ENCODE measurements at regions not wholly inside any gene's neighbourhood (a gene's known extent, or its start where the extent isn't known, plus 50 kb on each side); places are given as distances from the start of the nearest gene placed in this dataset.
"Not testable (repeated sequence)": the region's sequence is repeated elsewhere in the genome, so short reads cannot be mapped to it uniquely, and the experiment has no call there.

GRCh38 chr12:63508543-63508942, 159.8 kb downstream of the DPY19L2 start:
- H3K9me3 Mint-ChIP-seq: peaks cover 4% of the 10 kb centered on the region
- no peak overlapping the region for H3K4me3 Mint-ChIP-seq
- no peaks in the 10 kb centered on the region for H3K4me1 Mint-ChIP-seq
- ATAC-seq (ENCODE audit: low read depth) (no peak), DNase-seq (ENCODE audit: low spot score in 2 of 2) (no peak)
- no peak overlapping the region for H3K27ac Mint-ChIP-seq
- no peaks in the 10 kb centered on the region for H3K27me3 Mint-ChIP-seq
- no peaks in the 10 kb centered on the region for H3K36me3 Mint-ChIP-seq

- ATAC-seq (ENCODE audit: low read depth) (no peak), DNase-seq (ENCODE audit: low spot score in 2 of 2) (no peak)
- H3K4me3 Mint-ChIP-seq: no peak overlapping the region
- no peak overlapping the region for H3K27ac Mint-ChIP-seq
- H3K4me1 Mint-ChIP-seq: no peaks in the 10 kb centered on the region
- H3K27me3 Mint-ChIP-seq: no peaks in the 10 kb centered on the region
- no peaks in the 10 kb centered on the region for H3K36me3 Mint-ChIP-seq
- H3K9me3 Mint-ChIP-seq: peaks cover 5% of the 10 kb centered on the region
These were observed 168.7 kb downstream of the DPY19L2 start for GRCh38 chr12:63499567-63499966.

GRCh38 chr12:63498239-63498638, 170.1 kb downstream of the DPY19L2 start:
- Mint-ChIP-seq H3K4me1 (no peaks in the 10 kb centered on the region), H3K27me3 (peaks cover 1% of the 10 kb centered on the region), H3K27ac (no peak overlapping the region), H3K4me3 (no peak overlapping the region), H3K36me3 (no peaks in the 10 kb centered on the region), H3K9me3 (peaks cover 5% of the 10 kb centered on the region)
- DNase-seq (ENCODE audit: low spot score in 2 of 2): no peak
- no peak for ATAC-seq (ENCODE audit: low read depth)

- DNase-seq (ENCODE audit: low spot score in 2 of 2): no peak
- ATAC-seq (ENCODE audit: low read depth): no peak
- Mint-ChIP-seq H3K36me3 (no peaks in the 10 kb centered on the region), H3K27me3 (peaks cover 1% of the 10 kb centered on the region), H3K4me1 (no peaks in the 10 kb centered on the region), H3K27ac (no peak overlapping the region), H3K4me3 (no peak overlapping the region), H3K9me3 (peaks cover 7% of the 10 kb centered on the region)
These were observed 171.6 kb downstream of the DPY19L2 start for GRCh38 chr12:63496654-63497053.

- H3K27me3 Mint-ChIP-seq: peaks cover 1% of the 10 kb centered on the region
- H3K9me3 Mint-ChIP-seq: peaks cover 7% of the 10 kb centered on the region
- no peak for ATAC-seq (ENCODE audit: low read depth)
These were observed 172.3 kb downstream of the DPY19L2 start for GRCh38 chr12:63495974-63496373.

GRCh38 chr12:63493357-63493756, 174.9 kb downstream of the DPY19L2 start:
- ATAC-seq (ENCODE audit: low read depth); DNase-seq (ENCODE audit: low spot score in 2 of 2); H3K27ac Mint-ChIP-seq; H3K4me1 Mint-ChIP-seq; H3K27me3 Mint-ChIP-seq; H3K4me3 Mint-ChIP-seq; H3K36me3 Mint-ChIP-seq; H3K9me3 Mint-ChIP-seq: not testable (repeated sequence)

More at GRCh38 chr12:63495974-63496373, 172.3 kb downstream of the DPY19L2 start:
- H3K4me1 Mint-ChIP-seq: no peaks in the 10 kb centered on the region
- H3K36me3 Mint-ChIP-seq: no peaks in the 10 kb centered on the region
- H3K27ac Mint-ChIP-seq: no peak overlapping the region
- no peak overlapping the region for H3K4me3 Mint-ChIP-seq
- no peak for DNase-seq (ENCODE audit: low spot score in 2 of 2)

- Mint-ChIP-seq H3K27ac (no peak overlapping the region), H3K4me1 (no peaks in the 10 kb centered on the region), H3K36me3 (no peaks in the 10 kb centered on the region), H3K9me3 (peaks cover 4% of the 10 kb centered on the region), H3K27me3 (peaks cover 1% of the 10 kb centered on the region), H3K4me3 (no peak overlapping the region)
- ATAC-seq (ENCODE audit: low read depth) (no peak), DNase-seq (ENCODE audit: low spot score in 2 of 2) (no peak)
These were observed 188.1 kb downstream of the DPY19L2 start for GRCh38 chr12:63480186-63480585.

- Mint-ChIP-seq H3K27me3 (no peaks in the 10 kb centered on the region), H3K27ac (no peak overlapping the region), H3K36me3 (no peaks in the 10 kb centered on the region), H3K4me3 (no peak overlapping the region), H3K9me3 (peaks cover 4% of the 10 kb centered on the region), H3K4me1 (no peaks in the 10 kb centered on the region)
- ATAC-seq (ENCODE audit: low read depth): no peak
- no peak for DNase-seq (ENCODE audit: low spot score in 2 of 2)
These were observed 198.1 kb downstream of the DPY19L2 start for GRCh38 chr12:63470161-63470560.

GRCh38 chr12:63467951-63468350, 200.3 kb downstream of the DPY19L2 start:
- Mint-ChIP-seq H3K9me3 (peaks cover 2% of the 10 kb centered on the region), H3K36me3 (no peaks in the 10 kb centered on the region), H3K27ac (no peak overlapping the region), H3K4me3 (no peak overlapping the region), H3K4me1 (no peaks in the 10 kb centered on the region), H3K27me3 (no peaks in the 10 kb centered on the region)
- ATAC-seq (ENCODE audit: low read depth) (no peak), DNase-seq (ENCODE audit: low spot score in 2 of 2) (no peak)

- Mint-ChIP-seq H3K27ac (no peak overlapping the region), H3K27me3 (no peaks in the 10 kb centered on the region), H3K9me3 (peaks cover 5% of the 10 kb centered on the region), H3K4me1 (no peaks in the 10 kb centered on the region), H3K36me3 (no peaks in the 10 kb centered on the region), H3K4me3 (no peak overlapping the region)
- no peak for ATAC-seq (ENCODE audit: low read depth)
- DNase-seq (ENCODE audit: low spot score in 2 of 2): no peak
These were observed 210.4 kb downstream of the DPY19L2 start for GRCh38 chr12:63457857-63458256.

GRCh38 chr12:63457428-63457827, 210.9 kb downstream of the DPY19L2 start:
- Mint-ChIP-seq H3K27me3 (no peaks in the 10 kb centered on the region), H3K4me3 (no peak overlapping the region), H3K4me1 (no peaks in the 10 kb centered on the region), H3K27ac (no peak overlapping the region), H3K36me3 (no peaks in the 10 kb centered on the region), H3K9me3 (peaks cover 2% of the 10 kb centered on the region)
- DNase-seq (ENCODE audit: low spot score in 2 of 2) (no peak), ATAC-seq (ENCODE audit: low read depth) (no peak)

- ATAC-seq (ENCODE audit: low read depth) (no peak), DNase-seq (ENCODE audit: low spot score in 2 of 2) (no peak)
- Mint-ChIP-seq H3K4me3 (no peak overlapping the region), H3K36me3 (no peaks in the 10 kb centered on the region), H3K27ac (no peak overlapping the region), H3K4me1 (no peaks in the 10 kb centered on the region), H3K9me3 (peaks cover 1% of the 10 kb centered on the region), H3K27me3 (no peaks in the 10 kb centered on the region)
These were observed 217.5 kb downstream of the DPY19L2 start for GRCh38 chr12:63450816-63451215.

- H3K27me3 Mint-ChIP-seq: no peaks in the 10 kb centered on the region
- H3K36me3 Mint-ChIP-seq: no peaks in the 10 kb centered on the region
- H3K4me1 Mint-ChIP-seq: no peaks in the 10 kb centered on the region
- H3K27ac Mint-ChIP-seq: no peak overlapping the region
- H3K4me3 Mint-ChIP-seq: no peak overlapping the region
- no peak for DNase-seq (ENCODE audit: low spot score in 2 of 2)
- H3K9me3 Mint-ChIP-seq: peaks cover 1% of the 10 kb centered on the region
- no peak for ATAC-seq (ENCODE audit: low read depth)
These were observed 218.0 kb downstream of the DPY19L2 start for GRCh38 chr12:63450334-63450733.

GRCh38 chr12:63445224-63445880, 222.9 kb downstream of the DPY19L2 start:
- DNase-seq (ENCODE audit: low spot score in 2 of 2) (no peak), ATAC-seq (ENCODE audit: low read depth) (no peak)
- Mint-ChIP-seq H3K9me3 (peaks cover 4% of the 10 kb centered on the region), H3K4me3 (no peak overlapping the region), H3K4me1 (no peaks in the 10 kb centered on the region), H3K27ac (no peak overlapping the region), H3K27me3 (no peaks in the 10 kb centered on the region), H3K36me3 (no peaks in the 10 kb centered on the region)

- Mint-ChIP-seq H3K4me1 (no peaks in the 10 kb centered on the region), H3K4me3 (no peak overlapping the region), H3K36me3 (no peaks in the 10 kb centered on the region), H3K9me3 (peaks cover 5% of the 10 kb centered on the region), H3K27ac (no peak overlapping the region), H3K27me3 (no peaks in the 10 kb centered on the region)
- ATAC-seq (ENCODE audit: low read depth) (no peak), DNase-seq (ENCODE audit: low spot score in 2 of 2) (no peak)
These were observed 228.2 kb downstream of the DPY19L2 start for GRCh38 chr12:63440048-63440447.

Measured in memory B cell (primary cell).